HG03469 (cell line): ENCODE measurements at regions not wholly inside any gene's neighbourhood (a gene's known extent, or its start where the extent isn't known, plus 50 kb on each side); places are given as distances from the start of the nearest gene placed in this dataset.
"Not testable (repeated sequence)": the region's sequence is repeated elsewhere in the genome, so short reads cannot be mapped to it uniquely, and the experiment has no call there.

Experiments used
- ATAC-seq: cut with Tn5 transposase; IDR thresholded peaks from one replicate; pipeline ENCODE4 v1.9.1; 2021; ENCODE audit warnings: mild to moderate bottlenecking, moderate library complexity, moderate number of reproducible peaks; ENCODE audit not compliant: unreplicated experiment

DNA sequence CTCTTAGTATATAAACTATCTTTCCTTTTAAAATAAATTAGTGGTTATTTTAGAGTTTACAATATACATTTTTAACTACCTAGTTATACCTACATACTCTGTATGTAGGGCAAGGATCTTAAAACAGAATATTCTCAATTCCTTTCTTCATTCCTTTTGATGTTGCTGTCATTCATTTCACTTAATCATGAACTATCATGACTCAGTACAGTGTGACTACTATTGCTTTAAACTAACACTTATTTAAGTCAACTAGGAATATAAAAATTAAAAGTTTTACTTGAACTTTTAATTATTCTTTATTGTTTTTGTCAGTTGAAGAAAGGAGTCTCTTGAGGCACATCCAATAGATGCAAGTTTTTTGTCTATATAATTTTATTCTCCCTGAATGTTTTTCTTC, 726.4 kb downstream of the BRINP3 start:
- no peak for ATAC-seq

GRCh38 chr1:189752461-189752995, 725.1 kb downstream of the BRINP3 start:
- no peak for ATAC-seq

- ATAC-seq, result not testable (repeated sequence)
These were observed 722.6 kb downstream of the BRINP3 start for GRCh38 chr1:189755100-189755499.

GRCh38 chr1:189764391-189765320, 713.0 kb downstream of the BRINP3 start:
- ATAC-seq, result no peak

GRCh38 chr1:189769448-189769847, 708.2 kb downstream of the BRINP3 start:
- ATAC-seq, result no peak

DNA sequence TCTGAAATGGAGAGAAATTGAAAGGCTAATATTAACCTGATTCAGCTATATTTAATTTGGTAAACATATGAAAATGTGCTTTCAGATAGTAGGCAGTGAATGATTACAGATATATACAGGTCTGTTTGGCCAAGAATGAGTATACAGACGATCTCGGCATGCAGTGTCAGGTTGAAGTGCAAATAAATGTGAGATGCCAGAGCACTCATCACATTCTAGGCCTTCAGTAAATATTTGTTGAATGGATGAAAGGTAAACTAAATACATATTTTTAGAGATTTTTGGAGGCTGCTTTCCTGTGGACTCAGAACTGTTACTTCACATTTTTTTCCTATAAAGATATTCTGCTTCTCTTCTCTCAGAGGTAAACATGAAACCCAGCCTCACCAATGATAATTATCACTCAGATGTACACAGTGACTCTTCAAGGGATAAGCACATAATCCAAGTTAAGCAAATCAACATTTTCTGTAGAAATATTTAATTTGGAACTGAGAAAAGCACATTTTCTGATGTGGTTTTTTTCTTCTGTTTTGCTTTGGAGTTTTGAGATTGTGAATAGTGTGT, 702.9 kb downstream of the BRINP3 start:
- ATAC-seq, result no peak

DNA sequence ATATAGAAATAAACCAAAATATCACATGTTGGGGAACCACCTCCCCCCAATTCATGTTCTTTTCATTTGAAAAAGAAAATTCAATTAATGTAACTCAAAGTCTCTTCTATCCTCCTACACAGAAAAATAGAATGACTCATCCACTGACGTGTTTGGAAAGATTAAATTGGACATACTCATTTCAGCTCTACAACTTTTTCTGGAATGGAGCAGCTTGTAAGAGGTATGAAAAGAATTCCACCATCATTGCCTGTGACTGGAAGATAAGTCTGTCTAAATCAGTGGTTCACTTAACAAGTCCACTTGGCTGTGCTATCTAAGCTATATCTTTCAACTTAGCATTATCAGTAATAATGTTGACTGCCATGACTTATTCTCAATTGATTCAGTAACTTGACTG, 702.3 kb downstream of the BRINP3 start:
- ATAC-seq, result no peak

DNA sequence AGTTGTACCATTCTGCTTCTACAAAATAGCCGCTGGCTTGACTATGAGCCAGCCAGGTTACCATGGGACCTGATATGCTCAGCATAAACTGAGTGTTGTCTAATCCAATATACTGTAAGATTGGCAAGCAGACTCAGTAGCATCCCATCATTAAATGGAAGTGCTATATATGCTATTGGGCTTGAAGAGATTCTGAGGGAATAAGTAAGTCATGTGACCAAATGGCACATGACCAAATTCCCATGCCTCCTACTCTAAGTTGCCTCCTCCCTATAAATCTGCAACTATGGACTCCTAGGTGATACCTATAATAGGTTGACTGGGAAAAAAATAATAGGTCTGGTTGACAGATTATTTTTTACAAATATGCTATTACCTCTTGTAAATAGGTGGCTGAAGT, 698.6 kb downstream of the BRINP3 start:
- ATAC-seq, result no peak

GRCh38 chr1:189782295-189782694, 695.4 kb downstream of the BRINP3 start:
- ATAC-seq, result no peak

DNA sequence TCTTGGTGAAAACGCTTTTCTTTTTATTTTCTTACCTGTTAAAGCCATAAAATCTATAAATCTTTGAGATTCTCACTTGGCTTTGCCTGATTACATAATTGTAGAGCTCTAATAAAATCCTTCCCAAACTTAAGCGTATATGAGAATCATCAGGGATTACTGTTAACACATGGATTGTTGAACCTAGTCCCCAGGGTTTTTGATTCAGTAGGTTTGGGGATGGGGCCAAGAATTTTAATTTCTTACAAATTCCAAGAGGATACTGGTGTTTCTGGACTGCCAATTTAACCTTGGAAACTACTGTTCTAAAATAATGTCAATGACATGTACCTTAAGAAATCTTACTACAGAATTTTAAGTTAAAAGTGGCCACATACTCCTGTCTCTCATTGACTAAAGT, 694.2 kb downstream of the BRINP3 start:
- no peak for ATAC-seq

GRCh38 chr1:189786761-189787160, 690.9 kb downstream of the BRINP3 start:
- no peak for ATAC-seq

GRCh38 chr1:189787201-189787600, 690.5 kb downstream of the BRINP3 start:
- no peak for ATAC-seq

GRCh38 chr1:189790335-189790734, 687.3 kb downstream of the BRINP3 start:
- no peak for ATAC-seq

- no peak for ATAC-seq
These were observed 674.3 kb downstream of the BRINP3 start for GRCh38 chr1:189803364-189803763.

- no peak for ATAC-seq
These were observed 673.3 kb downstream of the BRINP3 start for GRCh38 chr1:189804352-189804751.

- no peak for ATAC-seq
These were observed 671.9 kb downstream of the BRINP3 start for GRCh38 chr1:189805735-189806134.

- ATAC-seq, result not testable (repeated sequence)
These were observed 667.0 kb downstream of the BRINP3 start for GRCh38 chr1:189810639-189811038.

DNA sequence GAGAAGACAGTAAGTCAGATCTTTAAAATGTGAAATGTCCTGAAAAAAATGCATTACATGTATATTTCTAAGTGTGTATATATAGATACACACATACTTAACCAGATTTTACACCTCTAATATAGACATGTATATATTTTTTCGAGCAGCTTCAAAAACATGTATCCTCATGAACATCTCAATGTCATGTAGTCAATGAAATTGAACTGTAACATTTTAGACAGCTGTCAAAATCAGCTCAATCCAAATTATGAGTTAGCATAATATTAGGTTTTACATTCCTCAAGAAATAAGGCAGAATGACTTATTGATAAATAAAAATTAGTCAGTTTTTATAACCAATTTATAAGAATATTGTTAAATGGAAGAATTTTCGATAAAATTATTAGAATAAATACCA, 665.7 kb downstream of the BRINP3 start:
- ATAC-seq, result no peak

DNA sequence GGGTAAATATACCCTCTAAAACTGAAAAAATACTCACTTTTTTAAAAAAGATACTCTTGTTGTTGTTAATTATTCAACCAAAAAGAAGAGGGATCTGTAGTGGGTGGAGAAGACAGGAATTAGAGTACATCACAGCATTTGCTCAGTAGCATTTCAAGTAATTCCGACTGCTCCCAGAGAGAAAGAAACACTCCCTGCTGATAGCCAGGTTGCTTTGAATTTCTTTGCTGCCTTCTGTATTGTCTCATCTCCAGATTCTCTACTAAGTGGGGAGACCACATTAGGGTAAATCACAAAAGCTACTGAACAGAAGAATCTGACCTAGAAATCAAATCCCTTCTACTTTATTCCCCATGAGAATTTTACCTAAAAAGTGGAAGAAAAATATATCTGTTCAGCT, 661.1 kb downstream of the BRINP3 start:
- no peak for ATAC-seq

DNA sequence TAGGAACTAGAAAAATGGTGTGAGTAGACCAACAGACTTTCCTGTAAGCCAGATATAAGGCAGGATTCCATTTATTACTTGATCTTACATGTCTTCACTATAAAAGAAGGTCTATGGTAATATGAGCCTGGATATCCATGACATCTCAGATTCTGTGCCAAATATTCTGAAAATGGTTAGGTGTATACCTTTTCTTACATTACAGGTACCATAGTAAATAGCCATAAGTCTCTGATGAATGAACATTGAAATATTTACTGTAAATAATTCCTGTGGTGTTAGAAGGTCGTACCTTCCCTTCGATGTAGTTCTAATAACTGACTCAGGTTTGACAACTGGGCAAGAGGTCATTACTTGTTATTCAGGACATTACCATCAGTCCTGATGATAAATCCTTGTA, 657.9 kb downstream of the BRINP3 start:
- ATAC-seq, result no peak

GRCh38 chr1:189821833-189822232, 655.8 kb downstream of the BRINP3 start:
- no peak for ATAC-seq

DNA sequence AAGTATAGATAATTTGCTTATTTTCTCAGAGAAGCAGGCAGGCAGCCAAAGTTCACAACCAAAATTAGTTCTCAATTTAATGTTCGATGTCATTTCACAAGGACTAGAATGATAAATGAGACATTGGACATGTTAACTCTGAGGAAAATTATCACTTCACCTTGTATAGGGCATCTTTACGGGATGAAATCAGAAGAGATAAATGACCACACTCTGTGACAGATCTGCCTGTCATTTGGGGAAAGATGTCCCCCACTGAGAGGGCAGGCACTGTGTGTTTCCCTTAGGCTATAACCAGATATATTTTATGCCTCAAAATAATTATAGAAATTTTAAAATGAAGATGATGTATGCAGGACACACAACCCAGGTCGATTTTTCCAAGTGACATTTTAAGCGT, 642.9 kb downstream of the BRINP3 start:
- ATAC-seq, result no peak
